Loucy (cell line): ENCODE measurements at regions not wholly inside any gene's neighbourhood (a gene's known extent, or its start where the extent isn't known, plus 50 kb on each side); places are given as distances from the start of the nearest gene placed in this dataset.

Experiments used
- H2AFZ ChIP-seq: fragments of 200-600 bp; sonication (generic); 2 replicates; pipeline ENCODE4 v1.6.0; 2016; ENCODE audit warnings: antibody characterized with exemption, mild to moderate bottlenecking, low read length, moderate library complexity
- H3F3A ChIP-seq: fragments of 200-600 bp; 2 replicates; pipeline ENCODE4 v1.6.0; 2016; ENCODE audit warnings: antibody characterized with exemption, low read depth, mild to moderate bottlenecking
- H3K27me3 ChIP-seq: fragments of 200-600 bp; sonication (generic); 2 replicates; pipeline ENCODE4 v1.6.1; 2014; ENCODE audit warnings: low read length, mild to moderate bottlenecking; ENCODE audit not compliant: insufficient read depth, poor library complexity, severe bottlenecking
- H3K36me3 ChIP-seq: fragments of 200-600 bp; sonication (generic); 2 replicates; pipeline ENCODE4 v1.6.1; 2016; ENCODE audit warnings: low read length; ENCODE audit not compliant: insufficient read depth
- H3K4me1 ChIP-seq: fragments of 200-600 bp; sonication (generic); 2 replicates; pipeline ENCODE4 v1.5.1; 2014; ENCODE audit warnings: low read length, mild to moderate bottlenecking; ENCODE audit not compliant: insufficient read depth, poor library complexity, severe bottlenecking
- H3K4me2 ChIP-seq: fragments of 200-600 bp; sonication (generic); 2 replicates; pipeline ENCODE4 v1.6.0; 2014; ENCODE audit warnings: antibody characterized with exemption, low read length, low read depth, mild to moderate bottlenecking; ENCODE audit not compliant: poor library complexity, severe bottlenecking
- H3K4me3 ChIP-seq: fragments of 200-600 bp; sonication (generic); 2 replicates; pipeline ENCODE4 v1.5.1; 2014; ENCODE audit warnings: low read length, mild to moderate bottlenecking, mixed read lengths; ENCODE audit not compliant: poor library complexity, severe bottlenecking
- H3K79me2 ChIP-seq: fragments of 200-600 bp; sonication (generic); 2 replicates; pipeline ENCODE4 v1.6.1; 2014; ENCODE audit warnings: low read length; ENCODE audit not compliant: insufficient read depth
- H3K9ac ChIP-seq: fragments of 200-600 bp; sonication (generic); 2 replicates; pipeline ENCODE4 v1.6.0; 2014; ENCODE audit warnings: mild to moderate bottlenecking, low read depth, low read length, moderate library complexity; ENCODE audit not compliant: poor library complexity, severe bottlenecking
- H3K9me2 ChIP-seq: fragments of 200-600 bp; sonication (generic); replicated peaks from 2 replicates; pipeline ENCODE4 v1.6.1; 2016; ENCODE audit warnings: low read depth, low read length, mixed read lengths
- H3K9me3 ChIP-seq: fragments of 200-600 bp; sonication (generic); 2 replicates; pipeline ENCODE4 v1.6.1; 2014; ENCODE audit warnings: mild to moderate bottlenecking, antibody characterized with exemption, low read length, low read depth; ENCODE audit not compliant: insufficient read depth
- H4K20me1 ChIP-seq: fragments of 200-600 bp; sonication (generic); 2 replicates; pipeline ENCODE4 v1.6.0; 2014; ENCODE audit warnings: antibody characterized with exemption, low read length, mild to moderate bottlenecking; ENCODE audit not compliant: insufficient read depth, poor library complexity, severe bottlenecking
- CTCF ChIP-seq: fragments of 200-600 bp; sonication (generic); conservative IDR thresholded peaks from 2 replicates; pipeline ENCODE4 v1.5.1; 2014; ENCODE audit warnings: mild to moderate bottlenecking, antibody characterized with exemption, low read length
- EZH2phosphoT487 ChIP-seq: fragments of 200-600 bp; IDR thresholded peaks from 2 replicates; pipeline ENCODE4 v1.6.1; 2018; ENCODE audit warnings: antibody characterized with exemption, mild to moderate bottlenecking, moderate library complexity, borderline replicate concordance

GRCh38 chr3:94293793-94294195, 230.9 kb downstream of the NSUN3 start:
- Histone ChIP-seq H3K4me2 (no peak overlapping the region), H3K9me3 (no peaks in the 10 kb centered on the region), H2AFZ (no peak overlapping the region), H3K27me3 (no peaks in the 10 kb centered on the region), H3K4me3 (no peak overlapping the region), H3F3A (no peaks in the 10 kb centered on the region), H3K79me2 (no peaks in the 10 kb centered on the region), H3K4me1 (no peaks in the 10 kb centered on the region), H3K36me3 (no peaks in the 10 kb centered on the region), H3K9me2 (no peaks in the 10 kb centered on the region), H3K9ac (no peak overlapping the region), H4K20me1 (no peaks in the 10 kb centered on the region)
- no peak for TF ChIP-seq EZH2phosphoT487
- no peak for TF ChIP-seq CTCF

- no peaks in the 10 kb centered on the region for H3K4me1 ChIP-seq
- no peak overlapping the region for H3K4me3 ChIP-seq
- H3F3A ChIP-seq = no peaks in the 10 kb centered on the region
- H3K27me3 ChIP-seq = no peaks in the 10 kb centered on the region
- H3K36me3 ChIP-seq = no peaks in the 10 kb centered on the region
- no peak overlapping the region for H3K4me2 ChIP-seq
- TF ChIP-seq CTCF (no peak), EZH2phosphoT487 (no peak)
- no peaks in the 10 kb centered on the region for H3K79me2 ChIP-seq
- H3K9me2 ChIP-seq = no peaks in the 10 kb centered on the region
- H3K9ac ChIP-seq = no peak overlapping the region
- H4K20me1 ChIP-seq = no peaks in the 10 kb centered on the region
- no peaks in the 10 kb centered on the region for H3K9me3 ChIP-seq
- H2AFZ ChIP-seq = no peak overlapping the region
These were observed 231.9 kb downstream of the NSUN3 start for GRCh38 chr3:94294806-94295205.

DNA sequence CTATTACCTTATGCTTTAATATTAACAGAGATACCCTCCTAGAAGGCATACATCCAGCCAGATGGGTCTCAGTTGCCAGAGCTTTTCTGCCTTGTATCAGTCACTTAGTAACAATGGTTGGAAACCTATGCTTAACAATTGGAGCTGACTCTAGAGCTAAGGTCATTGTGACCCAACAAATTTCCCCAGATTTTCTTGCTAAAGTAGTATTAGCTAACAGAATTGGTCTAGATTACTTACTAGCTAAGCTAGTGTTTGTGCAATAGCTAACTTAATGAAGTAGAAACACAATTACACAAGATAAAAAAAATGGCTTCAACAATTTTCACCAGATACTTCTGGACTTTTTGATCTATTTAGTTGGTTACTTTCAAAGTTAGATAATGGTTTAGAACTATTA, 236.9 kb downstream of the NSUN3 start:
- Histone ChIP-seq H3K79me2 (no peaks in the 10 kb centered on the region), H3K27me3 (no peaks in the 10 kb centered on the region), H3K9me3 (no peaks in the 10 kb centered on the region), H4K20me1 (no peaks in the 10 kb centered on the region), H3K9me2 (no peaks in the 10 kb centered on the region), H3K4me2 (no peak overlapping the region), H2AFZ (no peak overlapping the region), H3K4me1 (peaks cover 1% of the 10 kb centered on the region), H3K4me3 (no peak overlapping the region), H3F3A (no peaks in the 10 kb centered on the region), H3K9ac (no peak overlapping the region), H3K36me3 (no peaks in the 10 kb centered on the region)
- no peak for TF ChIP-seq CTCF
- no peak for TF ChIP-seq EZH2phosphoT487
